HG03139 (cell line): ENCODE measurements at regions not wholly inside any gene's neighbourhood (a gene's known extent, or its start where the extent isn't known, plus 50 kb on each side); places are given as distances from the start of the nearest gene placed in this dataset.

Experiments used
- ATAC-seq: cut with Tn5 transposase; IDR thresholded peaks from one replicate; pipeline ENCODE4 v1.9.1; 2021; ENCODE audit not compliant: unreplicated experiment

GRCh38 chr5:101937041-101937440 lies 359.0 kb downstream of the SLCO4C1 start:
- ATAC-seq: no peak

- ATAC-seq: no peak
Observed at GRCh38 chr5:101935086-101935485, 361.0 kb downstream of the SLCO4C1 start.

GRCh38 chr5:101932599-101932998 lies 363.5 kb downstream of the SLCO4C1 start:
- no peak for ATAC-seq

- no peak for ATAC-seq
Observed at GRCh38 chr5:101929628-101930027, 366.5 kb downstream of the SLCO4C1 start.

- no peak for ATAC-seq
Observed at GRCh38 chr5:101917166-101917565, 378.9 kb downstream of the SLCO4C1 start.

GRCh38 chr5:101915554-101915953 lies 380.5 kb downstream of the SLCO4C1 start:
- no peak for ATAC-seq

- ATAC-seq: no peak
Observed at GRCh38 chr5:101904736-101905135, 391.3 kb downstream of the SLCO4C1 start.

GRCh38 chr5:101897914-101898313 lies 398.2 kb downstream of the SLCO4C1 start:
- ATAC-seq: no peak

- ATAC-seq: no peak
Observed at GRCh38 chr5:101894985-101895384, 401.1 kb downstream of the SLCO4C1 start.

- ATAC-seq: no peak
Observed at GRCh38 chr5:101878190-101878589, 417.9 kb downstream of the SLCO4C1 start.

- ATAC-seq: no peak
Observed at GRCh38 chr5:101877451-101877850, 418.6 kb downstream of the SLCO4C1 start.

GRCh38 chr5:101866473-101866872 lies 429.6 kb downstream of the SLCO4C1 start:
- ATAC-seq: no peak

GRCh38 chr5:101860563-101860962 lies 435.5 kb downstream of the SLCO4C1 start:
- ATAC-seq: no peak

- no peak for ATAC-seq
Observed at GRCh38 chr5:101860145-101860544, 435.9 kb downstream of the SLCO4C1 start.

GRCh38 chr5:101846496-101846895 lies 449.6 kb downstream of the SLCO4C1 start:
- ATAC-seq: no peak

GRCh38 chr5:101843055-101843454 lies 453.0 kb downstream of the SLCO4C1 start:
- no peak for ATAC-seq

GRCh38 chr5:101838435-101838834 lies 457.6 kb downstream of the SLCO4C1 start:
- no peak for ATAC-seq

GRCh38 chr5:101829255-101829654 lies 466.8 kb downstream of the SLCO4C1 start:
- no peak for ATAC-seq

- ATAC-seq: no peak
Observed at GRCh38 chr5:101811466-101811865, 484.6 kb downstream of the SLCO4C1 start.

- ATAC-seq: no peak
Observed at GRCh38 chr5:101806410-101806809, 489.7 kb downstream of the SLCO4C1 start.

GRCh38 chr5:101796427-101796826 lies 499.7 kb downstream of the SLCO4C1 start:
- no peak for ATAC-seq

GRCh38 chr5:101788797-101789196 lies 507.3 kb downstream of the SLCO4C1 start:
- no peak for ATAC-seq

GRCh38 chr5:101785090-101785489 lies 511.0 kb downstream of the SLCO4C1 start:
- ATAC-seq: no peak
